Nephron (organoid): ENCODE measurements at regions not wholly inside any gene's neighbourhood (a gene's known extent, or its start where the extent isn't known, plus 50 kb on each side); places are given as distances from the start of the nearest gene placed in this dataset.
A peak's percentile ranks its signal among the peaks of the same experiment; 100 is the strongest.

Source experiments
- H3K27ac Mint-ChIP-seq, 3 experiments: 2 replicates each; pipeline ENCODE4 v1.8.0; 2020; ENCODE audit warnings: mixed read lengths in 3 of 3, mild to moderate bottlenecking in 2 of 3, moderate library complexity in 1 of 3
- H3K27me3 Mint-ChIP-seq: 2 replicates; pipeline ENCODE4 v1.8.0; 2021; ENCODE audit warnings: low read depth, mild to moderate bottlenecking, moderate library complexity, mixed read lengths
- H3K36me3 Mint-ChIP-seq: 2 replicates; pipeline ENCODE4 v1.8.0; 2020; ENCODE audit warnings: low read depth, mixed read lengths
- H3K4me1 Mint-ChIP-seq: 2 replicates; pipeline ENCODE4 v1.8.0; 2020; ENCODE audit warnings: mixed read lengths
- H3K4me3 Mint-ChIP-seq, 3 experiments: 2 replicates each; pipeline ENCODE4 v1.8.0; 2020; ENCODE audit warnings: mild to moderate bottlenecking in 3 of 3, mixed read lengths in 3 of 3, moderate library complexity in 2 of 3
- H3K9me3 Mint-ChIP-seq: 2 replicates; pipeline ENCODE4 v1.8.0; 2020; ENCODE audit warnings: mixed read lengths
- TF ChIP-seq, protein P1 (sequence below), 3 experiments: fragments of 200-600 bp; sonication (generic); IDR thresholded peaks; one replicate each; pipeline ENCODE4 v1.5.0; 2021; ENCODE audit warnings: antibody characterized with exemption in 3 of 3; ENCODE audit not compliant: unreplicated experiment in 3 of 3

DNA sequence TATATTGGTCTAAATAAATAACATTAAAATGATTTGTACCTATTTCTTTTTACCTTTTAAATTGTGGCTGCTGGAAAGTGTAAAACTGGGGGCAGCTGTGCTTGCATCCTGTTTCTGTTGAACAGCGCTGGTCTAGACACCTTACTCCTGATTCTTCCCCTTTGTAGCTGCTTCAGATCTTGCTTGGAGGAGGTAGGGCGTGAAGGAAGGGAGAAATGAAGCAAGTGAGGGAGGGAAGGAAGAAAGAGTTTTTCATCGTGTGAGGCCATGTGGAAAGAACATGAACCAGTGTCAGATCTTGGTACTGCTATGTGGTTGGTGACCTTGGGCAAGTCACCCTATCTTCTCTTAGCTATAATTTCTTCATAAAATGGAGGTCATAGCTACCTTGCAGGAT, 89.0 kb upstream of the SEC11C start:
- peaks cover 49% of the 10 kb centered on the region for H3K4me1 Mint-ChIP-seq
- TF ChIP-seq, protein P1, sequence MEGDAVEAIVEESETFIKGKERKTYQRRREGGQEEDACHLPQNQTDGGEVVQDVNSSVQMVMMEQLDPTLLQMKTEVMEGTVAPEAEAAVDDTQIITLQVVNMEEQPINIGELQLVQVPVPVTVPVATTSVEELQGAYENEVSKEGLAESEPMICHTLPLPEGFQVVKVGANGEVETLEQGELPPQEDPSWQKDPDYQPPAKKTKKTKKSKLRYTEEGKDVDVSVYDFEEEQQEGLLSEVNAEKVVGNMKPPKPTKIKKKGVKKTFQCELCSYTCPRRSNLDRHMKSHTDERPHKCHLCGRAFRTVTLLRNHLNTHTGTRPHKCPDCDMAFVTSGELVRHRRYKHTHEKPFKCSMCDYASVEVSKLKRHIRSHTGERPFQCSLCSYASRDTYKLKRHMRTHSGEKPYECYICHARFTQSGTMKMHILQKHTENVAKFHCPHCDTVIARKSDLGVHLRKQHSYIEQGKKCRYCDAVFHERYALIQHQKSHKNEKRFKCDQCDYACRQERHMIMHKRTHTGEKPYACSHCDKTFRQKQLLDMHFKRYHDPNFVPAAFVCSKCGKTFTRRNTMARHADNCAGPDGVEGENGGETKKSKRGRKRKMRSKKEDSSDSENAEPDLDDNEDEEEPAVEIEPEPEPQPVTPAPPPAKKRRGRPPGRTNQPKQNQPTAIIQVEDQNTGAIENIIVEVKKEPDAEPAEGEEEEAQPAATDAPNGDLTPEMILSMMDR (IDR thresholded peaks at IDR 0.05; ENCODE audit: unreplicated experiment in 3 of 3): no peak
- no peak overlapping the region for H3K27ac Mint-ChIP-seq
- H3K27me3 Mint-ChIP-seq: peaks cover 49% of the 10 kb centered on the region
- H3K4me3 Mint-ChIP-seq: no peak overlapping the region
- H3K36me3 Mint-ChIP-seq: no peaks in the 10 kb centered on the region
- H3K9me3 Mint-ChIP-seq: no peaks in the 10 kb centered on the region

- Mint-ChIP-seq H3K9me3 (no peaks in the 10 kb centered on the region), H3K36me3 (no peaks in the 10 kb centered on the region), H3K27ac (peak overlapping the region in 1 of 3 experiments; percentile 4), H3K27me3 (peaks cover 43% of the 10 kb centered on the region), H3K4me3 (no peak overlapping the region), H3K4me1 (peaks cover 49% of the 10 kb centered on the region)
- TF ChIP-seq, protein P1 (IDR thresholded peaks at IDR 0.05; ENCODE audit: unreplicated experiment in 3 of 3): no peak
Measured at GRCh38 chr18:59051470-59052165, 88.1 kb upstream of the SEC11C start.

- H3K9me3 Mint-ChIP-seq: no peaks in the 10 kb centered on the region
- no peaks in the 10 kb centered on the region for H3K36me3 Mint-ChIP-seq
- peak overlapping the region; percentile 27 to 47 (median 40) for H3K27ac Mint-ChIP-seq
- TF ChIP-seq, protein P1 (IDR thresholded peaks at IDR 0.05; ENCODE audit: unreplicated experiment in 3 of 3): no peak
- H3K27me3 Mint-ChIP-seq: peaks cover 36% of the 10 kb centered on the region
- peaks cover 54% of the 10 kb centered on the region for H3K4me1 Mint-ChIP-seq
- H3K4me3 Mint-ChIP-seq: no peak overlapping the region
Measured at GRCh38 chr18:59052965-59053820, 86.5 kb upstream of the SEC11C start.

- TF ChIP-seq, protein P1 (IDR thresholded peaks at IDR 0.05; ENCODE audit: unreplicated experiment in 3 of 3): no peak
- Mint-ChIP-seq H3K27ac (peak overlapping the region; percentile 10 to 78 (median 55)), H3K36me3 (no peaks in the 10 kb centered on the region), H3K9me3 (no peaks in the 10 kb centered on the region), H3K27me3 (peaks cover 25% of the 10 kb centered on the region), H3K4me1 (peaks cover 40% of the 10 kb centered on the region), H3K4me3 (no peak overlapping the region)
Measured at GRCh38 chr18:59054496-59055287, 85.0 kb upstream of the SEC11C start.

GRCh38 chr18:59055345-59056032, 84.2 kb upstream of the SEC11C start:
- no peak overlapping the region for H3K4me3 Mint-ChIP-seq
- TF ChIP-seq, protein P1 (IDR thresholded peaks at IDR 0.05; ENCODE audit: unreplicated experiment in 3 of 3): no peak
- peaks cover 38% of the 10 kb centered on the region for H3K4me1 Mint-ChIP-seq
- no peaks in the 10 kb centered on the region for H3K9me3 Mint-ChIP-seq
- no peaks in the 10 kb centered on the region for H3K36me3 Mint-ChIP-seq
- peaks cover 17% of the 10 kb centered on the region for H3K27me3 Mint-ChIP-seq
- peak overlapping the region in 2 of 3 experiments; percentile 39 to 78 for H3K27ac Mint-ChIP-seq
